ENCODE measurements at regions not wholly inside any gene's neighbourhood (a gene's known extent, or its start where the extent isn't known, plus 50 kb on each side); places are given as distances from the start of the nearest gene placed in this dataset.

DNA sequence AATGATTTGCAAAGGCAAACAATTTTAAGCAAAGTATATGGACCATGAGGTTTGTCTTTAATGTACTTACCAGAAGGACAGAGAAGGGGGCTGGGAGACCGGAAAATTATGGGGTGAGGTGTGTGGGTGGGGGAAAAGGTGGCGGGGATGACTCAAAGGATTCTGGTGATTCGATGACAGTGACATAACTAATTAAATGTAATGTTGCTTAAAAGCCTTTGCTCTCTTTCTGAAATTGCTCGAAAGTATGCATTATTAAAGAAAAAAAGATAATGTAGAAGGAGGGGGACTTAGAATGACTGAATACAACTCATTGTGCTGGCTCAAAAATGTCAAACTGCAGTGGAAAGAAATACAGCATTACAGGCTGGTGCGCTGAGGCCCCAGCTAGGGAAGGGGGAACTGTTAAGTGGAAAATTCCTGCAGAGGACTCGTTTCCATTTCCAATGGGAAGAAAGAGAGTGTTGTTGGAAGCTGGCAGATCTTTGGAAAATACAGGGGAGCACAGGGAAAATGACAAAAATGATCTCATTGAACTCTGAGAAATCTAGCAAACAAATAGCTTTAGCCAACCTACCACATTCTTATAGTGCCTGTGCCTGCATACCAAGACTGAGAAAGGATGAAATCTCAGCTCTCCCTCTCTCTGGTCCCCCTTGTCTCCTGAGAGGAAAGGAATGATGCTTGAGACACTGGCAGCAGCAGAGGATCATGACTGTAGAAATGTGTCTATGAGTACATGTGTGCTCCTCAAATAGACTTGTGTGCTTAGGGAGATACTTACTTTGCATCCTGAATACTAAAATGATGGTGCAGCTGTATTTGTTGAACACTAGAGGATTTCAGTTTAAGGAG is 632.4 kb downstream of the NYAP2 start (continued):
- TF ChIP-seq, protein P1, sequence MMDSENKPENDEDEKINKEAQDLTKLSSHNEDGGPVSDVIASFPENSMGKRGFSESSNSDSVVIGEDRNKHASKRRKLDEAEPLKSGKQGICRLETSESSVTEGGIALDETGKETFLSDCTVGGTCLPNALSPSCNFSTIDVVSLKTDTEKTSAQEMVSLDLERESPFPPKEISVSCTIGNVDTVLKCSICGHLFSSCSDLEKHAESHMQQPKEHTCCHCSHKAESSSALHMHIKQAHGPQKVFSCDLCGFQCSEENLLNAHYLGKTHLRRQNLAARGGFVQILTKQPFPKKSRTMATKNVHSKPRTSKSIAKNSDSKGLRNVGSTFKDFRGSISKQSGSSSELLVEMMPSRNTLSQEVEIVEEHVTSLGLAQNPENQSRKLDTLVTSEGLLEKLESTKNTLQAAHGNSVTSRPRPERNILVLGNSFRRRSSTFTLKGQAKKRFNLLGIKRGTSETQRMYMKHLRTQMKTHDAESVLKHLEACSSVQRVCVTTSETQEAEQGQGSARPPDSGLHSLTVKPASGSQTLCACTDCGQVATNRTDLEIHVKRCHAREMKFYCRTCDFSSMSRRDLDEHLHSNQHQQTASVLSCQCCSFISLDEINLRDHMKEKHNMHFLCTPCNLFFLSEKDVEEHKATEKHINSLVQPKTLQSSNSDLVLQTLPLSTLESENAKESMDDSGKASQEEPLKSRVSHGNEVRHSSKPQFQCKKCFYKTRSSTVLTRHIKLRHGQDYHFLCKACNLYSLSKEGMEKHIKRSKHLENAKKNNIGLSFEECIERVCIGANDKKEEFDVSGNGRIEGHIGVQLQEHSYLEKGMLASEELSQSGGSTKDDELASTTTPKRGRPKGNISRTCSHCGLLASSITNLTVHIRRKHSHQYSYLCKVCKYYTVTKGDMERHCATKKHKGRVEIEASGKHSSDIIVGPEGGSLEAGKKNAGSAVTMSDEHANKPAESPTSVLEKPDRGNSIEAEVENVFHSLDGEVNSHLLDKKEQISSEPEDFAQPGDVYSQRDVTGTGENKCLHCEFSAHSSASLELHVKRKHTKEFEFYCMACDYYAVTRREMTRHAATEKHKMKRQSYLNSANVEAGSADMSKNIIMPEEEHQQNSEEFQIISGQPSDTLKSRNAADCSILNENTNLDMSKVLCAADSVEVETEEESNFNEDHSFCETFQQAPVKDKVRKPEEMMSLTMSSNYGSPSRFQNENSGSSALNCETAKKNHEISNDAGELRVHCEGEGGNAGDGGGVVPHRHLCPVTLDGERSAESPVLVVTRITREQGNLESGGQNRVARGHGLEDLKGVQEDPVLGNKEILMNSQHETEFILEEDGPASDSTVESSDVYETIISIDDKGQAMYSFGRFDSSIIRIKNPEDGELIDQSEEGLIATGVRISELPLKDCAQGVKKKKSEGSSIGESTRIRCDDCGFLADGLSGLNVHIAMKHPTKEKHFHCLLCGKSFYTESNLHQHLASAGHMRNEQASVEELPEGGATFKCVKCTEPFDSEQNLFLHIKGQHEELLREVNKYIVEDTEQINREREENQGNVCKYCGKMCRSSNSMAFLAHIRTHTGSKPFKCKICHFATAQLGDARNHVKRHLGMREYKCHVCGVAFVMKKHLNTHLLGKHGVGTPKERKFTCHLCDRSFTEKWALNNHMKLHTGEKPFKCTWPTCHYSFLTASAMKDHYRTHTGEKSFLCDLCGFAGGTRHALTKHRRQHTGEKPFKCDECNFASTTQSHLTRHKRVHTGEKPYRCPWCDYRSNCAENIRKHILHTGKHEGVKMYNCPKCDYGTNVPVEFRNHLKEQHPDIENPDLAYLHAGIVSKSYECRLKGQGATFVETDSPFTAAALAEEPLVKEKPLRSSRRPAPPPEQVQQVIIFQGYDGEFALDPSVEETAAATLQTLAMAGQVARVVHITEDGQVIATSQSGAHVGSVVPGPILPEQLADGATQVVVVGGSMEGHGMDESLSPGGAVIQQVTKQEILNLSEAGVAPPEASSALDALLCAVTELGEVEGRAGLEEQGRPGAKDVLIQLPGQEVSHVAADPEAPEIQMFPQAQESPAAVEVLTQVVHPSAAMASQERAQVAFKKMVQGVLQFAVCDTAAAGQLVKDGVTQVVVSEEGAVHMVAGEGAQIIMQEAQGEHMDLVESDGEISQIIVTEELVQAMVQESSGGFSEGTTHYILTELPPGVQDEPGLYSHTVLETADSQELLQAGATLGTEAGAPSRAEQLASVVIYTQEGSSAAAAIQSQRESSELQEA (CRISPR knock-in tag; IDR thresholded peaks at IDR 0.05; ENCODE audit: not compliant biosample characterization), result no peak
- TF ChIP-seq ZNF557 (CRISPR knock-in tag; IDR thresholded peaks at IDR 0.05), result 0 out of 2 replicates have a peak, but pooled peaks have one; percentile 72
- no peak for TF ChIP-seq HHEX (CRISPR knock-in tag; IDR thresholded peaks at IDR 0.05)
- TF ChIP-seq, protein P2, sequence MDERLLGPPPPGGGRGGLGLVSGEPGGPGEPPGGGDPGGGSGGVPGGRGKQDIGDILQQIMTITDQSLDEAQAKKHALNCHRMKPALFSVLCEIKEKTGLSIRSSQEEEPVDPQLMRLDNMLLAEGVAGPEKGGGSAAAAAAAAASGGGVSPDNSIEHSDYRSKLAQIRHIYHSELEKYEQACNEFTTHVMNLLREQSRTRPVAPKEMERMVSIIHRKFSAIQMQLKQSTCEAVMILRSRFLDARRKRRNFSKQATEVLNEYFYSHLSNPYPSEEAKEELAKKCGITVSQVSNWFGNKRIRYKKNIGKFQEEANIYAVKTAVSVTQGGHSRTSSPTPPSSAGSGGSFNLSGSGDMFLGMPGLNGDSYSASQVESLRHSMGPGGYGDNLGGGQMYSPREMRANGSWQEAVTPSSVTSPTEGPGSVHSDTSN (CRISPR knock-in tag; IDR thresholded peaks at IDR 0.05), result no peak
- TF ChIP-seq, protein P3, sequence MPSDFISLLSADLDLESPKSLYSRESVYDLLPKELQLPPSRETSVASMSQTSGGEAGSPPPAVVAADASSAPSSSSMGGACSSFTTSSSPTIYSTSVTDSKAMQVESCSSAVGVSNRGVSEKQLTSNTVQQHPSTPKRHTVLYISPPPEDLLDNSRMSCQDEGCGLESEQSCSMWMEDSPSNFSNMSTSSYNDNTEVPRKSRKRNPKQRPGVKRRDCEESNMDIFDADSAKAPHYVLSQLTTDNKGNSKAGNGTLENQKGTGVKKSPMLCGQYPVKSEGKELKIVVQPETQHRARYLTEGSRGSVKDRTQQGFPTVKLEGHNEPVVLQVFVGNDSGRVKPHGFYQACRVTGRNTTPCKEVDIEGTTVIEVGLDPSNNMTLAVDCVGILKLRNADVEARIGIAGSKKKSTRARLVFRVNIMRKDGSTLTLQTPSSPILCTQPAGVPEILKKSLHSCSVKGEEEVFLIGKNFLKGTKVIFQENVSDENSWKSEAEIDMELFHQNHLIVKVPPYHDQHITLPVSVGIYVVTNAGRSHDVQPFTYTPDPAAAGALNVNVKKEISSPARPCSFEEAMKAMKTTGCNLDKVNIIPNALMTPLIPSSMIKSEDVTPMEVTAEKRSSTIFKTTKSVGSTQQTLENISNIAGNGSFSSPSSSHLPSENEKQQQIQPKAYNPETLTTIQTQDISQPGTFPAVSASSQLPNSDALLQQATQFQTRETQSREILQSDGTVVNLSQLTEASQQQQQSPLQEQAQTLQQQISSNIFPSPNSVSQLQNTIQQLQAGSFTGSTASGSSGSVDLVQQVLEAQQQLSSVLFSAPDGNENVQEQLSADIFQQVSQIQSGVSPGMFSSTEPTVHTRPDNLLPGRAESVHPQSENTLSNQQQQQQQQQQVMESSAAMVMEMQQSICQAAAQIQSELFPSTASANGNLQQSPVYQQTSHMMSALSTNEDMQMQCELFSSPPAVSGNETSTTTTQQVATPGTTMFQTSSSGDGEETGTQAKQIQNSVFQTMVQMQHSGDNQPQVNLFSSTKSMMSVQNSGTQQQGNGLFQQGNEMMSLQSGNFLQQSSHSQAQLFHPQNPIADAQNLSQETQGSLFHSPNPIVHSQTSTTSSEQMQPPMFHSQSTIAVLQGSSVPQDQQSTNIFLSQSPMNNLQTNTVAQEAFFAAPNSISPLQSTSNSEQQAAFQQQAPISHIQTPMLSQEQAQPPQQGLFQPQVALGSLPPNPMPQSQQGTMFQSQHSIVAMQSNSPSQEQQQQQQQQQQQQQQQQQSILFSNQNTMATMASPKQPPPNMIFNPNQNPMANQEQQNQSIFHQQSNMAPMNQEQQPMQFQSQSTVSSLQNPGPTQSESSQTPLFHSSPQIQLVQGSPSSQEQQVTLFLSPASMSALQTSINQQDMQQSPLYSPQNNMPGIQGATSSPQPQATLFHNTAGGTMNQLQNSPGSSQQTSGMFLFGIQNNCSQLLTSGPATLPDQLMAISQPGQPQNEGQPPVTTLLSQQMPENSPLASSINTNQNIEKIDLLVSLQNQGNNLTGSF (CRISPR knock-in tag; IDR thresholded peaks at IDR 0.05), result peak; percentile 58; the same call in 1 of the 2 replicates
- TF ChIP-seq SIN3A (IDR thresholded peaks at IDR 0.05; ENCODE audit: borderline replicate concordance, low read depth, low read length), result no peak
- TF ChIP-seq, protein P4, sequence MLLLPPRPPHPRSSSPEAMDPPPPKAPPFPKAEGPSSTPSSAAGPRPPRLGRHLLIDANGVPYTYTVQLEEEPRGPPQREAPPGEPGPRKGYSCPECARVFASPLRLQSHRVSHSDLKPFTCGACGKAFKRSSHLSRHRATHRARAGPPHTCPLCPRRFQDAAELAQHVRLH (CRISPR knock-in tag; IDR thresholded peaks at IDR 0.05; ENCODE audit: borderline replicate concordance, low read depth), result 0 out of 2 replicates have a peak, but pooled peaks have one; percentile 5
- TF ChIP-seq ZEB1 (IDR thresholded peaks at IDR 0.05; ENCODE audit: insufficient replicate concordance, low read depth), result peak; percentile 48
- no peak for TF ChIP-seq ZNF496 (CRISPR knock-in tag; IDR thresholded peaks at IDR 0.05; ENCODE audit: insufficient replicate concordance)
- TF ChIP-seq, protein P5, sequence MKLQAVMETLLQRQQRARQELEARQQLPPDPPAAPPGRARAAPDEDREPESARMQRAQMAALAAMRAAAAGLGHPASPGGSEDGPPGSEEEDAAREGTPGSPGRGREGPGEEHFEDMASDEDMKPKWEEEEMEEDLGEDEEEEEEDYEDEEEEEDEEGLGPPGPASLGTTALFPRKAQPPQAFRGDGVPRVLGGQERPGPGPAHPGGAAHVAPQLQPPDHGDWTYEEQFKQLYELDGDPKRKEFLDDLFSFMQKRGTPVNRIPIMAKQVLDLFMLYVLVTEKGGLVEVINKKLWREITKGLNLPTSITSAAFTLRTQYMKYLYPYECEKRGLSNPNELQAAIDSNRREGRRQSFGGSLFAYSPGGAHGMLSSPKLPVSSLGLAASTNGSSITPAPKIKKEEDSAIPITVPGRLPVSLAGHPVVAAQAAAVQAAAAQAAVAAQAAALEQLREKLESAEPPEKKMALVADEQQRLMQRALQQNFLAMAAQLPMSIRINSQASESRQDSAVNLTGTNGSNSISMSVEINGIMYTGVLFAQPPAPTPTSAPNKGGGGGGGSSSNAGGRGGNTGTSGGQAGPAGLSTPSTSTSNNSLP (IDR thresholded peaks at IDR 0.05; ENCODE audit: low read depth, low read length), result 0 out of 2 replicates have a peak, but pooled peaks have one; percentile 10
- TF ChIP-seq ZFP41 (CRISPR knock-in tag; IDR thresholded peaks at IDR 0.05; ENCODE audit: borderline replicate concordance), result no peak
